ENCODE measurements at regions not wholly inside any gene's neighbourhood (a gene's known extent, or its start where the extent isn't known, plus 50 kb on each side); places are given as distances from the start of the nearest gene placed in this dataset.
"Not testable (repeated sequence)": the region's sequence is repeated elsewhere in the genome, so short reads cannot be mapped to it uniquely, and the experiment has no call there.

DNA sequence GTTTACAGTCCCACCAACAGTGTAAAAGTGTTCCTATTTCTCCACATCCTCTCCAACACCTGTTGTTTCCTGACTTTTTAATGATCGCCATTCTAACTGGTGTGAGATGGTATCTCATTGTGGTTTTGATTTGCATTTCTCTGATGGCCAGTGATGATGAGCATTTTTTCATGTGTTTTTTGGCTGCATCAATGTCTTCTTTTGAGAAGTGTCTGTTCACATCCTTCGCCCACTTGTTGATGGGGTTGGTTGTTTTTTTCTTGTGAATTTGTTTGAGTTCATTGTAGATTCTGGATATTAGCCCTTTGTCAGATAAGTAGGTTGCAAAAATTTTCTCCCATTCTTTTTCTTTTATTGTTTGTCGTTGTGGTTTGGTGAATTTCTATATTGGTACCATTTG is 242.5 kb downstream of the LRIG3 start:
- TF ChIP-seq, protein P1, sequence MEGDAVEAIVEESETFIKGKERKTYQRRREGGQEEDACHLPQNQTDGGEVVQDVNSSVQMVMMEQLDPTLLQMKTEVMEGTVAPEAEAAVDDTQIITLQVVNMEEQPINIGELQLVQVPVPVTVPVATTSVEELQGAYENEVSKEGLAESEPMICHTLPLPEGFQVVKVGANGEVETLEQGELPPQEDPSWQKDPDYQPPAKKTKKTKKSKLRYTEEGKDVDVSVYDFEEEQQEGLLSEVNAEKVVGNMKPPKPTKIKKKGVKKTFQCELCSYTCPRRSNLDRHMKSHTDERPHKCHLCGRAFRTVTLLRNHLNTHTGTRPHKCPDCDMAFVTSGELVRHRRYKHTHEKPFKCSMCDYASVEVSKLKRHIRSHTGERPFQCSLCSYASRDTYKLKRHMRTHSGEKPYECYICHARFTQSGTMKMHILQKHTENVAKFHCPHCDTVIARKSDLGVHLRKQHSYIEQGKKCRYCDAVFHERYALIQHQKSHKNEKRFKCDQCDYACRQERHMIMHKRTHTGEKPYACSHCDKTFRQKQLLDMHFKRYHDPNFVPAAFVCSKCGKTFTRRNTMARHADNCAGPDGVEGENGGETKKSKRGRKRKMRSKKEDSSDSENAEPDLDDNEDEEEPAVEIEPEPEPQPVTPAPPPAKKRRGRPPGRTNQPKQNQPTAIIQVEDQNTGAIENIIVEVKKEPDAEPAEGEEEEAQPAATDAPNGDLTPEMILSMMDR (conservative IDR thresholded peaks at IDR 0.05 in 1 of 2, IDR thresholded peaks at IDR 0.05 in 1 of 2; ENCODE audit: extremely low read depth in 1 of 2, insufficient read depth in 1 of 2, low read depth in 1 of 2, low read length in 2 of 2): not testable (repeated sequence)
- TF ChIP-seq EZH2 (IDR thresholded peaks at IDR 0.05; ENCODE audit: borderline replicate concordance, low read length): not testable (repeated sequence)

Data from mammary epithelial cell (primary cell).